ENCODE measurements at regions not wholly inside any gene's neighbourhood (a gene's known extent, or its start where the extent isn't known, plus 50 kb on each side); places are given as distances from the start of the nearest gene placed in this dataset.

DNA sequence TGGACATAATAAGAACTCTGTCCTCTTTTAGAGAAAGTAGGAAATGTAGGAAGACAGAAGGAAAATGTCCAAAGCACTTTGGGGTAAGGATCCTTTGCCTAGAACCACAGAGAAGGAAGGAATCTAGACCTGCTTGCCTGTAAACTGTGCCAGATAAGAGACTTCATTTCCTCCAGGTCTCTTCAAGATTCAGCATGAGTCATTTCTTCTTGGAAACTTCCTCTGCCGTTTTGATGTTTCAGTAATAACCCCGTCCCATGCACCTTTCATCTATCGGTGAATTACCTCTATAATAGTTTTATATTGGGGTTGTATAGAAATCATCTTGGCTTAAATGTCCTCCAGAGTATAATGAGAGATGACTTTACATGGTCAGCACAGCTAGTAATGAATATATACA is 63.2 kb upstream of the LRATD1 start:
- no peak for TF ChIP-seq GATA3 (IDR thresholded peaks at IDR 0.05; ENCODE audit: low read depth, low read length)
- TF ChIP-seq GATA2 (IDR thresholded peaks at IDR 0.05; ENCODE audit: low read depth, low read length), result no peak

DNA sequence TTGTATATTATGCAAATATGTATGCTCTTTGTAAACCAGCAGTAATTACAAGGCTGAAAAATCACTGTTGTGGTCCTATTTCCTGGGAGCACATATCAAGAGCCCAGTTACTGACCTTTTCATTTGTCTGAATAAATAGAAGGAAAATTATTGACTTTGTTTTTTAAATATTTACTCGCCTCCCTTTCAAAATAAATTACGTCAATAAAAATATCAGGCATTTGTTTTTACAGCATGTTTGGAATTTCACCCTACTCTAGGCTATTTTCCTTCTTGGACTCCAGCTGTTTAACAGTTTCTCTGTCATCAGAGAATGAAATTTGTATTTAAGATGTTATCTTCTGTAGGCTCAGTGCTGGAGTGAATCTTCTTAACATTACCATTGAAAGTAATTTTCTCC is 59.9 kb upstream of the LRATD1 start:
- TF ChIP-seq GATA3 (IDR thresholded peaks at IDR 0.05; ENCODE audit: low read depth, low read length) (no peak), GATA2 (IDR thresholded peaks at IDR 0.05; ENCODE audit: low read depth, low read length) (no peak)

DNA sequence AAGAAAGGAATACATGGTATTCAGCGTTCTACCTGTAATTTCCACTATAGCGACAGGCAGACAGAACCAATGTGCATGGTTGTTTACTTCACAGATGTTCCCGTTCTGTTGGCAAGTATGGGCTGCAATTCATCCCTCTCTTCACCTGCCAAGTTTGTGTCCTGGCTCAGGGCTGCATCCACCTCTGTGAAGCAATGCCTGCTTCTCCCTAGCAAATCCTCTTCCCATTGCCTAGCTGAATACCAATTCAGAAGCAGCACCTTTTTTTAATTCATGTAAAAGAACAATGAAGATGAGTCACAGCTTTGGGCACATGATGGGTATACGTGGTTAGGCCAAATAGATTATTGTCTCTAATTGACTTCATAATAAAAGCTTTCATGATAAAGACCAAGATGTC is 54.7 kb upstream of the LRATD1 start:
- no peak for TF ChIP-seq GATA2 (IDR thresholded peaks at IDR 0.05; ENCODE audit: low read depth, low read length)
- TF ChIP-seq GATA3 (IDR thresholded peaks at IDR 0.05; ENCODE audit: low read depth, low read length), result no peak

Data from SH-SY5Y (cell line).